ENCODE measurements at regions not wholly inside any gene's neighbourhood (a gene's known extent, or its start where the extent isn't known, plus 50 kb on each side); places are given as distances from the start of the nearest gene placed in this dataset.

DNA sequence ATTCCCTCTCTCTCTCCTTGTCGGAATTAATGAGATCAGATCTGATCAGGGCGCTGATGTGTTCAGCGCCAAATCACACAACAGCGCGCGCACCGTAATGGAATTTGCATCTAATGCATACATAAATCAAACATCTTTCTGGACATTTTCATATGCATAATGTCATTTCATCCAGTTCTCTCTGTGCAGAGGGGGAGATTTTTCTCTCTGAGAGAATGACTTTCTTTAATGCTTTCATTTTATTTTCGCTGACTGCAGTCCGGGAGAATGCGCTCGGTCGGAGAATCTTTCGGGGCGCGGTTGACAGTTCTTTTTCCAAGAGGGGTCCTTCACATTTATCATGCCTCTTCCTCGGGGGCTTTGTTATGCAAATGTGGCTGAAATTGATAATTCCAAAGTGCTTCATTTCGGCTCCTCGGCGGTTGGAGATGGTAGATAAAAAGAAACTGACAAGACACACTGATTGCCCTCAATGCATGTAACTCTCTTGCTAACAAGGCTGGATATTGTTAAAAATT lies 615.9 kb downstream of the VRK1 start:
- POLR2A ChIA-PET, result no interaction called here
- no peak for DNase-seq (ENCODE audit: low spot score)
- CTCF ChIA-PET (ENCODE audit: low intra/inter-chr PET ratio, low total read pairs), result no interaction called here
- intact Hi-C loops (cut with micrococcal nuclease; ENCODE audit: unreplicated experiment) (no loop called here), in situ Hi-C loops (cut with HindIII; ENCODE audit: extremely low pct_ligation_motif_present, low pct_unique_long_range_greater_than_20kb) (no loop called here)
- FAIRE-seq, result no peak
- Histone ChIP-seq H3K27me3 (ENCODE audit: control insufficient read depth in 1 of 2, insufficient read depth in 2 of 2, low read length in 2 of 2) (no peaks in the 10 kb centered on the region; a peak in 1 of 5 replicates), H3K9me3 (ENCODE audit: low read length) (no peaks in the 10 kb centered on the region), H4K20me1 (ENCODE audit: insufficient read depth, low read length) (no peaks in the 10 kb centered on the region), H3K9ac (ENCODE audit: insufficient read depth, low read depth, low read length) (no peak overlapping the region), H2AFZ (ENCODE audit: low read length) (no peak overlapping the region), H3K4me1 (ENCODE audit: insufficient read depth, low read length) (no peaks in the 10 kb centered on the region), H3K4me3 (replicated peaks in 1 of 3; ENCODE audit: insufficient read depth in 1 of 3, low read depth in 2 of 3, low read length in 3 of 3) (no peak overlapping the region), H3K27ac (ENCODE audit: extremely low read length, insufficient read depth, low read length) (no peak overlapping the region), H3K79me2 (ENCODE audit: insufficient read depth, low read length) (no peaks in the 10 kb centered on the region), H3K4me2 (ENCODE audit: low read depth, low read length) (no peak overlapping the region), H3K36me3 (replicated peaks in 1 of 2; ENCODE audit: control insufficient read depth in 1 of 2, insufficient read depth in 2 of 2, low read length in 2 of 2) (no peaks in the 10 kb centered on the region)
- BruUV-seq (replicated peaks), result no TSS peak
- 81% methylated on average over 19 of the region's 19 CpGs for WGBS (ENCODE audit: low lambda C conversion rate)
- ATAC-seq, result no peak
- TF ChIP-seq, protein P1, sequence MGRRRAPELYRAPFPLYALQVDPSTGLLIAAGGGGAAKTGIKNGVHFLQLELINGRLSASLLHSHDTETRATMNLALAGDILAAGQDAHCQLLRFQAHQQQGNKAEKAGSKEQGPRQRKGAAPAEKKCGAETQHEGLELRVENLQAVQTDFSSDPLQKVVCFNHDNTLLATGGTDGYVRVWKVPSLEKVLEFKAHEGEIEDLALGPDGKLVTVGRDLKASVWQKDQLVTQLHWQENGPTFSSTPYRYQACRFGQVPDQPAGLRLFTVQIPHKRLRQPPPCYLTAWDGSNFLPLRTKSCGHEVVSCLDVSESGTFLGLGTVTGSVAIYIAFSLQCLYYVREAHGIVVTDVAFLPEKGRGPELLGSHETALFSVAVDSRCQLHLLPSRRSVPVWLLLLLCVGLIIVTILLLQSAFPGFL (CRISPR knock-in tag; IDR thresholded peaks at IDR 0.05), result no peak
- TF ChIP-seq U2AF1 (optimal IDR thresholded peaks at IDR 0.05; ENCODE audit: low read depth, low read length) (no peak), RFX5 (IDR thresholded peaks at IDR 0.05; ENCODE audit: low read depth, low read length) (no peak), XBP1 (CRISPR knock-in tag; IDR thresholded peaks at IDR 0.05) (no peak), NAIF1 (CRISPR knock-in tag; IDR thresholded peaks at IDR 0.05; ENCODE audit: borderline replicate concordance) (no peak), CEBPB (IDR thresholded peaks at IDR 0.05; ENCODE audit: borderline replicate concordance, low read depth, low read length) (no peak), ZNF660 (CRISPR knock-in tag; IDR thresholded peaks at IDR 0.05; ENCODE audit: borderline replicate concordance, low read depth) (no peak), POGZ (CRISPR knock-in tag; IDR thresholded peaks at IDR 0.05) (no peak), PTBP1 (IDR thresholded peaks at IDR 0.05; ENCODE audit: low read depth, low read length, poor library complexity, severe bottlenecking) (no peak)
- TF ChIP-seq, protein P2, sequence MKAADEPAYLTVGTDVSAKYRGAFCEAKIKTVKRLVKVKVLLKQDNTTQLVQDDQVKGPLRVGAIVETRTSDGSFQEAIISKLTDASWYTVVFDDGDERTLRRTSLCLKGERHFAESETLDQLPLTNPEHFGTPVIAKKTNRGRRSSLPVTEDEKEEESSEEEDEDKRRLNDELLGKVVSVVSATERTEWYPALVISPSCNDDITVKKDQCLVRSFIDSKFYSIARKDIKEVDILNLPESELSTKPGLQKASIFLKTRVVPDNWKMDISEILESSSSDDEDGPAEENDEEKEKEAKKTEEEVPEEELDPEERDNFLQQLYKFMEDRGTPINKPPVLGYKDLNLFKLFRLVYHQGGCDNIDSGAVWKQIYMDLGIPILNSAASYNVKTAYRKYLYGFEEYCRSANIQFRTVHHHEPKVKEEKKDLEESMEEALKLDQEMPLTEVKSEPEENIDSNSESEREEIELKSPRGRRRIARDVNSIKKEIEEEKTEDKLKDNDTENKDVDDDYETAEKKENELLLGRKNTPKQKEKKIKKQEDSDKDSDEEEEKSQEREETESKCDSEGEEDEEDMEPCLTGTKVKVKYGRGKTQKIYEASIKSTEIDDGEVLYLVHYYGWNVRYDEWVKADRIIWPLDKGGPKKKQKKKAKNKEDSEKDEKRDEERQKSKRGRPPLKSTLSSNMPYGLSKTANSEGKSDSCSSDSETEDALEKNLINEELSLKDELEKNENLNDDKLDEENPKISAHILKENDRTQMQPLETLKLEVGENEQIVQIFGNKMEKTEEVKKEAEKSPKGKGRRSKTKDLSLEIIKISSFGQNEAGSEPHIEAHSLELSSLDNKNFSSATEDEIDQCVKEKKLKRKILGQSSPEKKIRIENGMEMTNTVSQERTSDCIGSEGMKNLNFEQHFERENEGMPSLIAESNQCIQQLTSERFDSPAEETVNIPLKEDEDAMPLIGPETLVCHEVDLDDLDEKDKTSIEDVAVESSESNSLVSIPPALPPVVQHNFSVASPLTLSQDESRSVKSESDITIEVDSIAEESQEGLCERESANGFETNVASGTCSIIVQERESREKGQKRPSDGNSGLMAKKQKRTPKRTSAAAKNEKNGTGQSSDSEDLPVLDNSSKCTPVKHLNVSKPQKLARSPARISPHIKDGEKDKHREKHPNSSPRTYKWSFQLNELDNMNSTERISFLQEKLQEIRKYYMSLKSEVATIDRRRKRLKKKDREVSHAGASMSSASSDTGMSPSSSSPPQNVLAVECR (CRISPR knock-in tag; IDR thresholded peaks at IDR 0.05; ENCODE audit: borderline replicate concordance), result no peak
- TF ChIP-seq, protein P3, sequence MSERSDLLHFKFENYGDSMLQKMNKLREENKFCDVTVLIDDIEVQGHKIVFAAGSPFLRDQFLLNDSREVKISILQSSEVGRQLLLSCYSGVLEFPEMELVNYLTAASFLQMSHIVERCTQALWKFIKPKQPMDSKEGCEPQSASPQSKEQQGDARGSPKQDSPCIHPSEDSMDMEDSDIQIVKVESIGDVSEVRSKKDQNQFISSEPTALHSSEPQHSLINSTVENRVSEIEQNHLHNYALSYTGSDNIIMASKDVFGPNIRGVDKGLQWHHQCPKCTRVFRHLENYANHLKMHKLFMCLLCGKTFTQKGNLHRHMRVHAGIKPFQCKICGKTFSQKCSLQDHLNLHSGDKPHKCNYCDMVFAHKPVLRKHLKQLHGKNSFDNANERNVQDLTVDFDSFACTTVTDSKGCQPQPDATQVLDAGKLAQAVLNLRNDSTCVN (CRISPR knock-in tag; IDR thresholded peaks at IDR 0.05; ENCODE audit: borderline replicate concordance), result no peak
- TF ChIP-seq, protein P4, sequence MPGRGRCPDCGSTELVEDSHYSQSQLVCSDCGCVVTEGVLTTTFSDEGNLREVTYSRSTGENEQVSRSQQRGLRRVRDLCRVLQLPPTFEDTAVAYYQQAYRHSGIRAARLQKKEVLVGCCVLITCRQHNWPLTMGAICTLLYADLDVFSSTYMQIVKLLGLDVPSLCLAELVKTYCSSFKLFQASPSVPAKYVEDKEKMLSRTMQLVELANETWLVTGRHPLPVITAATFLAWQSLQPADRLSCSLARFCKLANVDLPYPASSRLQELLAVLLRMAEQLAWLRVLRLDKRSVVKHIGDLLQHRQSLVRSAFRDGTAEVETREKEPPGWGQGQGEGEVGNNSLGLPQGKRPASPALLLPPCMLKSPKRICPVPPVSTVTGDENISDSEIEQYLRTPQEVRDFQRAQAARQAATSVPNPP (CRISPR knock-in tag; IDR thresholded peaks at IDR 0.05), result no peak

All from HepG2 (cell line).